ENCODE measurements at regions not wholly inside any gene's neighbourhood (a gene's known extent, or its start where the extent isn't known, plus 50 kb on each side); places are given as distances from the start of the nearest gene placed in this dataset.

- H3K4me1 Mint-ChIP-seq (ENCODE audit: low read depth) = no peaks in the 10 kb centered on the region
- TF ChIP-seq CTCF (IDR thresholded peaks at IDR 0.05) = no peak
- peaks cover 3% of the 10 kb centered on the region for H3K9me3 Mint-ChIP-seq (ENCODE audit: low read depth)
- DNase-seq (ENCODE audit: low spot score) = no peak
- no peak overlapping the region for H3K27ac Mint-ChIP-seq (ENCODE audit: unreplicated experiment)
- no peak overlapping the region for H3K4me3 Mint-ChIP-seq (ENCODE audit: unreplicated experiment)
- H3K36me3 Mint-ChIP-seq (ENCODE audit: low read depth) = no peaks in the 10 kb centered on the region
- H3K27me3 Mint-ChIP-seq (ENCODE audit: low read depth) = peaks cover 3% of the 10 kb centered on the region
These were observed 64.8 kb downstream of the PTHLH start for GRCh38 chr12:27907766-27908165.

GRCh38 chr12:27906658-27907473 is 65.7 kb downstream of the PTHLH start:
- Mint-ChIP-seq H3K36me3 (ENCODE audit: low read depth) (no peaks in the 10 kb centered on the region), H3K27me3 (ENCODE audit: low read depth) (peaks cover 3% of the 10 kb centered on the region), H3K27ac (ENCODE audit: unreplicated experiment) (no peak overlapping the region), H3K4me3 (ENCODE audit: unreplicated experiment) (no peak overlapping the region), H3K4me1 (ENCODE audit: low read depth) (peaks cover 8% of the 10 kb centered on the region), H3K9me3 (ENCODE audit: low read depth) (peaks cover 3% of the 10 kb centered on the region)
- DNase-seq (ENCODE audit: low spot score) = no peak
- TF ChIP-seq CTCF (IDR thresholded peaks at IDR 0.05) = no peak

GRCh38 chr12:27906127-27906500 is 66.4 kb downstream of the PTHLH start:
- peaks cover 3% of the 10 kb centered on the region for H3K27me3 Mint-ChIP-seq (ENCODE audit: low read depth)
- H3K27ac Mint-ChIP-seq (ENCODE audit: unreplicated experiment) = no peak overlapping the region
- H3K4me3 Mint-ChIP-seq (ENCODE audit: unreplicated experiment) = no peak overlapping the region
- H3K4me1 Mint-ChIP-seq (ENCODE audit: low read depth) = peaks cover 9% of the 10 kb centered on the region
- H3K36me3 Mint-ChIP-seq (ENCODE audit: low read depth) = no peaks in the 10 kb centered on the region
- H3K9me3 Mint-ChIP-seq (ENCODE audit: low read depth) = peaks cover under 1% of the 10 kb centered on the region
- DNase-seq (ENCODE audit: low spot score) = no peak
- TF ChIP-seq CTCF (IDR thresholded peaks at IDR 0.05) = no peak

- no peak overlapping the region for H3K4me3 Mint-ChIP-seq (ENCODE audit: unreplicated experiment)
- H3K27ac Mint-ChIP-seq (ENCODE audit: unreplicated experiment) = no peak overlapping the region
- H3K36me3 Mint-ChIP-seq (ENCODE audit: low read depth) = no peaks in the 10 kb centered on the region
- peaks cover 9% of the 10 kb centered on the region for H3K4me1 Mint-ChIP-seq (ENCODE audit: low read depth)
- peaks cover 3% of the 10 kb centered on the region for H3K27me3 Mint-ChIP-seq (ENCODE audit: low read depth)
- DNase-seq (ENCODE audit: low spot score) = no peak
- TF ChIP-seq CTCF (IDR thresholded peaks at IDR 0.05) = no peak
- no peaks in the 10 kb centered on the region for H3K9me3 Mint-ChIP-seq (ENCODE audit: low read depth)
These were observed 67.0 kb downstream of the PTHLH start for GRCh38 chr12:27905285-27906126.

- Mint-ChIP-seq H3K27ac (ENCODE audit: unreplicated experiment) (no peak overlapping the region), H3K9me3 (ENCODE audit: low read depth) (no peaks in the 10 kb centered on the region), H3K27me3 (ENCODE audit: low read depth) (no peaks in the 10 kb centered on the region), H3K4me3 (ENCODE audit: unreplicated experiment) (no peak overlapping the region), H3K36me3 (ENCODE audit: low read depth) (no peaks in the 10 kb centered on the region), H3K4me1 (ENCODE audit: low read depth) (peaks cover 28% of the 10 kb centered on the region)
- TF ChIP-seq CTCF (IDR thresholded peaks at IDR 0.05) = no peak
- DNase-seq (ENCODE audit: low spot score) = no peak
These were observed 69.9 kb downstream of the PTHLH start for GRCh38 chr12:27902651-27903050.

Measured in chondrocyte (in vitro differentiated cells).